ENCODE measurements at regions not wholly inside any gene's neighbourhood (a gene's known extent, or its start where the extent isn't known, plus 50 kb on each side); places are given as distances from the start of the nearest gene placed in this dataset.

DNA sequence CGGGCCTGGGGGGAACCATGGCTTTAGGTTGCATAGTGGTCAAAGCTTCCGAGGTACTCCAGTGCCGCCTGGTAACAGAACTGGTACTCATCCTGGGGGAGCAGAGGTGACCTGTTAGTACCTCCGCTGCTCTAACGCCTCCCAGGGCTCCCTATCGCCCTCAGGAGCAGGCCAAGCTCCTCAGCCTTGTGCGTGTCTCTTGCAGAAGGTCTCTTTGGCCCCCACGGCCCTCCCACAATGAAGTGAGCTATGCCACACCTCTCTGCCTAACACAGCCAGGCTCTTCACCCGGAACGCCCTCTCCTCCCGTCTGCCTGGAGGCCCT is 133.9 kb downstream of the PTPRS start:
- Histone ChIP-seq H3K9me3 (ENCODE audit: insufficient read depth, low read length) (no peaks in the 10 kb centered on the region), H3K79me2 (ENCODE audit: low read length) (no peaks in the 10 kb centered on the region), H3K27ac (ENCODE audit: low read length) (no peak overlapping the region), H3K4me3 (ENCODE audit: low read length) (no peak overlapping the region), H3K4me1 (ENCODE audit: low read length) (no peaks in the 10 kb centered on the region), H3K27me3 (ENCODE audit: low read depth, low read length) (no peaks in the 10 kb centered on the region), H3K36me3 (replicated peaks; ENCODE audit: low read depth, low read length) (no peaks in the 10 kb centered on the region), H4K20me1 (ENCODE audit: insufficient read depth, low read length) (no peaks in the 10 kb centered on the region), H3K9ac (ENCODE audit: low read length) (no peak overlapping the region), H3K4me2 (ENCODE audit: low read length) (no peak overlapping the region), H2AFZ (ENCODE audit: low read depth, low read length) (no peak overlapping the region)
- TF ChIP-seq EZH2phosphoT487 (IDR thresholded peaks at IDR 0.05; ENCODE audit: low read depth) (no peak), CTCF (IDR thresholded peaks at IDR 0.05; ENCODE audit: low read depth, low read length) (no peak)

- Histone ChIP-seq H3K4me2 (ENCODE audit: low read length) (no peak overlapping the region), H3K27ac (ENCODE audit: low read length) (no peak overlapping the region), H3K4me1 (ENCODE audit: low read length) (no peaks in the 10 kb centered on the region), H3K9me3 (ENCODE audit: insufficient read depth, low read length) (peaks cover under 1% of the 10 kb centered on the region; the same call in 1 of the 2 replicates), H3K27me3 (ENCODE audit: low read depth, low read length) (no peaks in the 10 kb centered on the region), H3K79me2 (ENCODE audit: low read length) (no peaks in the 10 kb centered on the region), H3K4me3 (ENCODE audit: low read length) (no peak overlapping the region), H2AFZ (ENCODE audit: low read depth, low read length) (no peak overlapping the region), H3K36me3 (replicated peaks; ENCODE audit: low read depth, low read length) (no peaks in the 10 kb centered on the region), H3K9ac (ENCODE audit: low read length) (no peak overlapping the region), H4K20me1 (ENCODE audit: insufficient read depth, low read length) (no peaks in the 10 kb centered on the region)
- TF ChIP-seq CTCF (IDR thresholded peaks at IDR 0.05; ENCODE audit: low read depth, low read length) (no peak), EZH2phosphoT487 (IDR thresholded peaks at IDR 0.05; ENCODE audit: low read depth) (no peak)
Measured at GRCh38 chr19:5205937-5206750, 134.5 kb downstream of the PTPRS start.

DNA sequence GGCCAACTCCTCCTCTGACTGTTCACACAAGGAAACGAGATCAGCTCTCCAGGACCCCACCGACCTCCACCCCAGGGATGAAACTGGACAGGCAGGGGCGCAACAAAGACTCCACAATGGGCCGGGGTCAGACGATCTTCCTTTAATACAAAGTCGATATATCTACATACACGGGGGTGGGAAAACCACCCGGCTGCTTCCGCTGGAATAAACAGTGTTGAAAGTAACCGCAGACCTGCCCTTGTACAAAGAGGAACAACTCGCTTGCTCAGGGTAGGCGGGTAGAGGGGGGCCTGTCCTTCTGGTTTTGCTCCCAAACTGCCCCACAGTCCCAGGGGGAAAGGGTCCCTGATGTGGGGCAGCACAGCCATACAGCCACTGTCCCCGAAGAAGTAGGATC is 135.2 kb downstream of the PTPRS start:
- H2AFZ ChIP-seq (ENCODE audit: low read depth, low read length): no peak overlapping the region
- no peak for TF ChIP-seq CTCF (IDR thresholded peaks at IDR 0.05; ENCODE audit: low read depth, low read length)
- no peak for TF ChIP-seq EZH2phosphoT487 (IDR thresholded peaks at IDR 0.05; ENCODE audit: low read depth)
- H3K4me3 ChIP-seq (ENCODE audit: low read length): no peak overlapping the region
- no peak overlapping the region for H3K9ac ChIP-seq (ENCODE audit: low read length)
- no peaks in the 10 kb centered on the region for H3K4me1 ChIP-seq (ENCODE audit: low read length)
- no peaks in the 10 kb centered on the region for H3K36me3 ChIP-seq (replicated peaks; ENCODE audit: low read depth, low read length)
- no peaks in the 10 kb centered on the region for H3K79me2 ChIP-seq (ENCODE audit: low read length)
- H4K20me1 ChIP-seq (ENCODE audit: insufficient read depth, low read length): no peaks in the 10 kb centered on the region
- no peaks in the 10 kb centered on the region for H3K27me3 ChIP-seq (ENCODE audit: low read depth, low read length)
- H3K9me3 ChIP-seq (ENCODE audit: insufficient read depth, low read length): peaks cover 7% of the 10 kb centered on the region; the same call in 1 of the 2 replicates
- no peak overlapping the region for H3K27ac ChIP-seq (ENCODE audit: low read length)
- H3K4me2 ChIP-seq (ENCODE audit: low read length): no peak overlapping the region

DNA sequence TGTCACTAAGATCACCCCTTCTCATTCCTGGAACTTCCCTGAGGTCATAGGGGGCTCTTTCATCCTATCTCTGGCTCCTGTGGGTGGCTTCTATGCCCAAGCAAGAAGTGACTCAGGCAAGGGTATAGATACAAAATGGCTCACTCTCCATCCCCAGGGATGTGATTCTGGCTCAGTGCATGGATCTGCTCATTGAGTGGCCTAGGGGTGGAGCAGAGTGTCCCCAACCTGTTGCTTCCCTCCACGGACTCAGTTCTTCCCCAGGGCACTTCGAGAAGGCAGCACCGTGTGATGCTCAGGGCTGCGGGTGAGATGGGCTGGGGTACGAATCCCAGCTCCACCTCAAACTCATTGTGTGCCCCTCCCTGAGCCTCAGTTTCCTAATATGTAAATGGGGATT is 136.4 kb downstream of the PTPRS start:
- no peaks in the 10 kb centered on the region for H4K20me1 ChIP-seq (ENCODE audit: insufficient read depth, low read length)
- H3K4me2 ChIP-seq (ENCODE audit: low read length): no peak overlapping the region
- no peak overlapping the region for H3K27ac ChIP-seq (ENCODE audit: low read length)
- no peaks in the 10 kb centered on the region for H3K27me3 ChIP-seq (ENCODE audit: low read depth, low read length)
- no peak overlapping the region for H2AFZ ChIP-seq (ENCODE audit: low read depth, low read length)
- no peaks in the 10 kb centered on the region for H3K79me2 ChIP-seq (ENCODE audit: low read length)
- TF ChIP-seq CTCF (IDR thresholded peaks at IDR 0.05; ENCODE audit: low read depth, low read length) (no peak), EZH2phosphoT487 (IDR thresholded peaks at IDR 0.05; ENCODE audit: low read depth) (no peak)
- no peak overlapping the region for H3K4me3 ChIP-seq (ENCODE audit: low read length)
- no peaks in the 10 kb centered on the region for H3K4me1 ChIP-seq (ENCODE audit: low read length)
- no peaks in the 10 kb centered on the region for H3K36me3 ChIP-seq (replicated peaks; ENCODE audit: low read depth, low read length)
- peaks cover 7% of the 10 kb centered on the region; the same call in 1 of the 2 replicates for H3K9me3 ChIP-seq (ENCODE audit: insufficient read depth, low read length)
- no peak overlapping the region for H3K9ac ChIP-seq (ENCODE audit: low read length)

All from OCI-LY3 (cell line).